LNCaP clone FGC (cell line): ENCODE measurements at regions not wholly inside any gene's neighbourhood (a gene's known extent, or its start where the extent isn't known, plus 50 kb on each side); places are given as distances from the start of the nearest gene placed in this dataset.
"Not testable (repeated sequence)": the region's sequence is repeated elsewhere in the genome, so short reads cannot be mapped to it uniquely, and the experiment has no call there.

Experiments used
- DNase-seq: peaks from one replicate; pipeline ENCODE4 v3.0.0-alpha.2; 2011; ENCODE audit warnings: low read depth
- H3K4me3 ChIP-seq: 2 replicates; pipeline ENCODE4 v1.5.1; 2011; ENCODE audit warnings: mild to moderate bottlenecking, low read depth, low read length, control low read depth
- TF ChIP-seq, protein P1 (sequence below): IDR thresholded peaks from 2 replicates; pipeline ENCODE4 v1.5.1; 2012; ENCODE audit warnings: mild to moderate bottlenecking; ENCODE audit not compliant: control insufficient read depth, insufficient read depth; ENCODE audit errors: extremely low read depth

DNA sequence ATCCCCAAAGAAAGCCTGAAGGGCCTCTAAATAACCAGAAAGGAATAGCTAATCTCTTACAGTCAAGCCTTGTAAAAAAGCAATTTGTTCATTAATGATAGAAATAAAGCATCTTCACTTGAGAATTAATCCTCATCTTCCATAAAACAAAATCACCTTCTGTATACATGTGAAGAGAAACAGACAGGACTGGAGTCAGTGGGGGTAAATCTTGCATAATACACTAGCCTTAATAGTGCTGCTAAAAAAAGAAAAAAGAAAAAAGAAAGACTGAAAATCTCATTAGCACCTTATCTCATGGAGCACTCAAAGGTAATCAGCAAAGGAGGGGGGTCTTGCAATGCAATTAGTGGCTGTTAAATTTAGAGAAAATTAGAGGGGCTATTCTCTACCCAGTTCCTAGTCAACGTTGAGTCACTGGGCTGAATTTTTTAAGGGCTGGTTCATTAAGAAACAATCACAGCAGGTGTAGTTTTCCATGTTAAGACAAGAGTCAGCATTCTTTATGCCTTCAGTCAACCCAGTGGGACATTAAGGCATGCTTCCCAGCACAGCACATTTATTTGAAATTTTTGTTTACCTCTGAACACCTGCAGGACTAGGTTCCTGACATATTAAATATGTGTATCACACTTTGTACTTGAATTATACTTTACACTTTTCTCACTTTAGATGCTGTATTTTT is 1455.7 kb upstream of the CELF2 start:
- TF ChIP-seq, protein P1, sequence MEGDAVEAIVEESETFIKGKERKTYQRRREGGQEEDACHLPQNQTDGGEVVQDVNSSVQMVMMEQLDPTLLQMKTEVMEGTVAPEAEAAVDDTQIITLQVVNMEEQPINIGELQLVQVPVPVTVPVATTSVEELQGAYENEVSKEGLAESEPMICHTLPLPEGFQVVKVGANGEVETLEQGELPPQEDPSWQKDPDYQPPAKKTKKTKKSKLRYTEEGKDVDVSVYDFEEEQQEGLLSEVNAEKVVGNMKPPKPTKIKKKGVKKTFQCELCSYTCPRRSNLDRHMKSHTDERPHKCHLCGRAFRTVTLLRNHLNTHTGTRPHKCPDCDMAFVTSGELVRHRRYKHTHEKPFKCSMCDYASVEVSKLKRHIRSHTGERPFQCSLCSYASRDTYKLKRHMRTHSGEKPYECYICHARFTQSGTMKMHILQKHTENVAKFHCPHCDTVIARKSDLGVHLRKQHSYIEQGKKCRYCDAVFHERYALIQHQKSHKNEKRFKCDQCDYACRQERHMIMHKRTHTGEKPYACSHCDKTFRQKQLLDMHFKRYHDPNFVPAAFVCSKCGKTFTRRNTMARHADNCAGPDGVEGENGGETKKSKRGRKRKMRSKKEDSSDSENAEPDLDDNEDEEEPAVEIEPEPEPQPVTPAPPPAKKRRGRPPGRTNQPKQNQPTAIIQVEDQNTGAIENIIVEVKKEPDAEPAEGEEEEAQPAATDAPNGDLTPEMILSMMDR: no peak
- no peak overlapping the region for H3K4me3 ChIP-seq
- DNase-seq: no peak

DNA sequence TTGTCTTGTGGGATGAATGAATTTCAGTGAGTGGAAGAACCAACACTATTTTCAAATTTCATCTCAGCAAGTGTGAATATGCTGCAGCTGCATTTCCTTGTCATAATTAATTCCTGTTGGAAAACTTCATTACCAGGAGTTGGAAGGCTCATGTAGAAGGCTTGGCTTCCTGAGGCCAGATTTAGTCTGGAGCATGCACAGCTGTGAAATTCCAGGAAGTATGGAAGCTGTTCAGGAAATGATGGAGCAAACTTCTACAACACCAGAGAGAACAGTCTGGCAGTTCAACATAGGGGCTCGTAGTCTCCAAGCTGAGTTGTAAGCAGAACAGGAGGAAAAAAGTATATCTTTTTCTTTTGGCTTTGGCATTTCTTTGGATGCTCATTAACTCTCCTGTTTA is 1439.9 kb upstream of the CELF2 start:
- TF ChIP-seq, protein P1: no peak
- H3K4me3 ChIP-seq: no peak overlapping the region
- DNase-seq: no peak

DNA sequence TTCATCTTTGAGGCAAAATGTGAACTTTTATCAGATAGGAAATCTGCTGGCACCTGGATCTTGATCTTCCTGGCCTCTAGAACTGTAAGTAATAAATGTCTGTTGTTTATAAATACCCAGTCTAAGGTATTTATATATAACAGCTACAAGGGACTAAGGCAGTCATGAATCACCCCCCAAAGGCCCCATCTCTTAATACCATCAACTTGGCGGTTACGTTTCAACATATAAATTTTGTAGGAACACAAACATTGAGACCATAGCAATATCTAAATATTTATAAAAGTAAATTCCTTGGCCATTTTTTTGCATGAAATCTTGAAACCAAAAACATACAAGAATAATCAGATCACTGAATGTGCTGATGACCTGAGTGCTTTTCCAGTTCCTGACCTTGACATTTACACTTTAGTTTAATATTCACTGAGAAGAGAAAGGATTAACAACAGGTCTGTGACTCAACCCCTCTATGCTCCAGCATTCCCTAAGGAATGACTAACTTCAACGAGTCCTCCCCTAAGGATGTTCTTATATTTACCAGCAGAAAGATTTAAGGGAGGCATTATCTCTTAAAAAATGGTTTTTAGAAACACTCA is 1438.5 kb upstream of the CELF2 start:
- TF ChIP-seq, protein P1: no peak
- no peak overlapping the region for H3K4me3 ChIP-seq
- no peak for DNase-seq

DNA sequence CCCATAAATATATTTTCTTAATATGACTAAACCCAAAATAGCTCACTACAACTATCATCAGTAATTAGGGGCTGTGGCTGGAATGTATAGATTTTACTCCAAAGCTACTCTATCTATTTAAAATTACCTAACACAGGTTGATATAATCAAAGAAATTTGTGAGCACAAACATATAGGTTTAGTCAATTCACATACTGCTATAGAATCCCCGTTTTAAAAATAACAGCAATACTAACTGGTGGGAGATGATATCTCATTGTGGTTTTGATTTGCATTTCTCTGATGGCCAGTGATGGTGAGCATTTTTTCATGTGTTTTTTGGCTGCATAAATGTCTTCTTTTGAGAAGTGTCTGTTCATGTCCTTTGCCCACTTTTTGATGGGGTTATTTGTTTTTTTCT is 1434.9 kb upstream of the CELF2 start:
- not testable (repeated sequence) for DNase-seq

DNA sequence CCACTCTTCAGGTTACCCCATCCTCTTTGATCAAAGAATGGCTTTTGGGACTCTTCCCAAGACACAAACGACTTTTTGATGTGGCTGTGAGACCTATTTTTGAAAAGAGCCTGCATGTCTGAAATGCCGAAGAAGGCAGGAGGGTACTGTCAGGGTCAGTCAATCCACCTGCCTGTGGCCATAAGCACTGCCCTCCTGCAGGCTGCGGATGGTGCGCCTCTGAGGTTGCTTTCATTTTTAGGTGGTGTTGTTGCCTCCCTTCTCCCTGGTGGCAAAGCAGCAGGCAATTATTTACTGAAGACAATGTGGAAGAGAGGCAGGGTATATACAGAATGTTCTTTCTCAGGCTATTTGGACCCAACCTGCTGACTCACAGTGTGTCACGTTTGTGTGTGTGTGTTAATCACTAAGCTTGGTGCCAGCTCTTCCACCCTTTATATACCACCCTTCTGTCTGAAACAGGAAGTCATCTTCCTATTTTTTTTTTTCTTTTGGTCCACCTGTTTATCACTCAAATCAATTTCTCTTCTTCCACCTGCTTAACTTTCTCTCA is 1421.2 kb upstream of the CELF2 start:
- TF ChIP-seq, protein P1: no peak
- no peak for DNase-seq
- no peak overlapping the region for H3K4me3 ChIP-seq

More for the DNA sequence above, 1434.9 kb upstream of the CELF2 start:
- not testable (repeated sequence) for H3K4me3 ChIP-seq

DNA sequence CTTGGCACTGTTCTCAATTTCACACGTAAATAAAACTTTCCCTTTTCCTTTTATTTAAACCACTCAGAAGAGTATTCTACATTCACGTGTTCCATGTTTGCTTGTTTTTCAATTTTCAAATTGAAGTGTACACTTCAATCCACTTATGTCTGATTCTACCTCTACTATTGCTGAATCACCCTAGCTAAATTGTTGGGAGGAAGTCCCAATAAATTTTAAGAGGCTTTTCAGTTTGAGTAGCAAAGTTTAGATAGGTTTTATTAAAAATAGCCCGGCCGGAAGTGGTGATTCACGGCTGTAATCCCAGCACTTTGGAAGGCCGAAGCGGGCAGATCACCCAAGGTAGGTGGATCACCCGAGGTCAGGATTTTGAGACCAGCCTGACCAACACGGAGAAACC is 1414.7 kb upstream of the CELF2 start:
- TF ChIP-seq, protein P1: no peak
- no peak overlapping the region for H3K4me3 ChIP-seq
- no peak for DNase-seq

DNA sequence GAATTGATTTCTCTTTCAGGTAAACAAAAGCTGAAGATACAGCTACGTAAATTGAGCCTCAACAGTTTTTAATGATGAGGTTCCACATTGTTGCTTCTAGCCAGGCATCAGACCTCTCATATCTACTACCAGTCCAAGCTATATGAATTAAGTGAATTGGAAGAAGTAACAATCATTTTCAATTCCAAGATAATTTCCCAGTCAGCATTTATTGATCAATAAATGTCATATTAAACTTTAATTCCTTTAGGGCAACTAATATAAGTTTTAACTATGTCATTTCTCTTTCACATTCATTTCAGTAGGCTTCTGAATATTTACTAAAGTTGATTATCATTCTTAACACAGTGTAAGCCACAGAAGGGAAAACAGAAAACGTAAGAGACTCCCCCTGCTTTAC is 1413.7 kb upstream of the CELF2 start:
- TF ChIP-seq, protein P1: no peak
- DNase-seq: no peak

More for the DNA sequence above, 1413.7 kb upstream of the CELF2 start:
- no peak overlapping the region for H3K4me3 ChIP-seq
